Prostate gland (tissue), 2 donors: ENCODE measurements at regions not wholly inside any gene's neighbourhood (a gene's known extent, or its start where the extent isn't known, plus 50 kb on each side); places are given as distances from the start of the nearest gene placed in this dataset.

Experiments used
- DNase-seq: peaks from one replicate; pipeline ENCODE4 v3.0.0-alpha.2; 2019; ENCODE audit warnings: low spot score
- H3K27ac ChIP-seq, 2 donors: fragments of 200-600 bp; sonication (generic); 2 replicates each; pipeline ENCODE4 v1.5.1; 2017 to 2019
- H3K27me3 ChIP-seq: fragments of 200-600 bp; sonication (generic); replicated peaks from 2 replicates; pipeline ENCODE4 v1.5.1; 2019; ENCODE audit not compliant: insufficient read depth
- H3K36me3 ChIP-seq, 2 donors: fragments of 200-600 bp; sonication (generic); 1 replicate in 1 of 2; 2 replicates in 1 of 2; pipeline versions ENCODE4 v1.5.1 to v1.8.1; 2017 to 2019
- H3K4me1 ChIP-seq: fragments of 200-600 bp; sonication (generic); replicated peaks from 2 replicates; pipeline ENCODE4 v1.5.1; 2019
- H3K4me3 ChIP-seq, 2 donors: fragments of 200-600 bp; sonication (generic); 2 replicates each; pipeline ENCODE4 v1.5.1; 2017 to 2019
- H3K9me3 ChIP-seq: fragments of 200-600 bp; sonication (generic); 2 replicates; pipeline ENCODE4 v1.5.1; 2017
- CTCF ChIP-seq, 4 experiments: fragments of 200-600 bp in 2 of 4; fragments of 450-650 bp in 2 of 4; sonication (generic) in 2 of 4; IDR thresholded peaks; 1 replicate in 3 of 4; 2 replicates in 1 of 4; pipeline ENCODE4 v1.5.1; 2016 to 2019; ENCODE audit warnings: antibody characterized with exemption in 4 of 4, mild to moderate bottlenecking in 2 of 4, moderate library complexity in 2 of 4
- POLR2A ChIP-seq: fragments of 450-650 bp; IDR thresholded peaks from one replicate; pipeline ENCODE4 v1.6.1; 2016; ENCODE audit warnings: antibody characterized with exemption, mild to moderate bottlenecking
- POLR2AphosphoS5 ChIP-seq: sonication (generic); formaldehyde crosslinking; IDR thresholded peaks from one replicate; pipeline ENCODE4 v1.6.1; 2017; ENCODE audit warnings: antibody characterized with exemption
- WGBS: methylation state at CpG from one replicate; pipeline ENCODE4 v1.1.5; 2018; 5-methylcytosine and 5-hydroxymethylcytosine counted together
- intact Hi-C: fragments of 100-400 bp; cut with DNase I; formaldehyde crosslinking; loops from one replicate; pipeline ENCODE4 v1.14.2; 2022

- TF ChIP-seq POLR2AphosphoS5: no peak
- no peak for TF ChIP-seq CTCF (IDR thresholded peaks at IDR 0.05)
- TF ChIP-seq POLR2A: no peak
- no peak overlapping the region for H3K4me3 ChIP-seq
- no peak overlapping the region for H3K27ac ChIP-seq
- intact Hi-C loops: no loop called here
- no peaks in the 10 kb centered on the region for H3K9me3 ChIP-seq
- WGBS: 78% methylated on average over 5 of the region's 5 CpGs
- no peaks in the 10 kb centered on the region for H3K36me3 ChIP-seq
- H3K4me1 ChIP-seq: no peaks in the 10 kb centered on the region
- no peaks in the 10 kb centered on the region for H3K27me3 ChIP-seq
- no peak for DNase-seq
Observed at GRCh38 chr6:98640366-98640765, 194.0 kb upstream of the POU3F2 start.

GRCh38 chr6:98641949-98642719, 192.2 kb upstream of the POU3F2 start:
- 31% methylated on average over 5 of the region's 5 CpGs for WGBS
- TF ChIP-seq POLR2AphosphoS5: no peak

GRCh38 chr6:98644063-98644462, 190.3 kb upstream of the POU3F2 start:
- Histone ChIP-seq H3K36me3 (no peaks in the 10 kb centered on the region), H3K4me1 (no peaks in the 10 kb centered on the region), H3K4me3 (no peak overlapping the region), H3K9me3 (no peaks in the 10 kb centered on the region), H3K27ac (no peak overlapping the region), H3K27me3 (no peaks in the 10 kb centered on the region)
- intact Hi-C loops: no loop called here
- DNase-seq: no peak
- TF ChIP-seq CTCF (IDR thresholded peaks at IDR 0.05): no peak
- no peak for TF ChIP-seq POLR2AphosphoS5
- no peak for TF ChIP-seq POLR2A
- WGBS: 47% methylated on average over 5 of the region's 5 CpGs

More at GRCh38 chr6:98641949-98642719, 192.2 kb upstream of the POU3F2 start:
- intact Hi-C loops: no loop called here
- Histone ChIP-seq H3K36me3 (no peaks in the 10 kb centered on the region), H3K4me1 (no peaks in the 10 kb centered on the region), H3K4me3 (no peak overlapping the region), H3K27ac (no peak overlapping the region), H3K27me3 (no peaks in the 10 kb centered on the region), H3K9me3 (no peaks in the 10 kb centered on the region)
- no peak for DNase-seq

GRCh38 chr6:98648211-98648914, 186.0 kb upstream of the POU3F2 start:
- H3K9me3 ChIP-seq: no peaks in the 10 kb centered on the region
- H3K27ac ChIP-seq: no peak overlapping the region
- no peaks in the 10 kb centered on the region for H3K36me3 ChIP-seq
- intact Hi-C loops: no loop called here
- no peak overlapping the region for H3K4me3 ChIP-seq
- no peaks in the 10 kb centered on the region for H3K4me1 ChIP-seq
- no peak for DNase-seq
- WGBS: 69% methylated on average over 7 of the region's 7 CpGs
- no peak for TF ChIP-seq POLR2AphosphoS5
- TF ChIP-seq CTCF (IDR thresholded peaks at IDR 0.05): no peak
- TF ChIP-seq POLR2A: no peak
- H3K27me3 ChIP-seq: no peaks in the 10 kb centered on the region

GRCh38 chr6:98650941-98651340, 183.4 kb upstream of the POU3F2 start:
- Histone ChIP-seq H3K27me3 (no peaks in the 10 kb centered on the region), H3K36me3 (no peaks in the 10 kb centered on the region), H3K27ac (no peak overlapping the region), H3K9me3 (no peaks in the 10 kb centered on the region), H3K4me1 (no peaks in the 10 kb centered on the region), H3K4me3 (no peak overlapping the region)
- TF ChIP-seq POLR2A: no peak
- TF ChIP-seq CTCF (IDR thresholded peaks at IDR 0.05): no peak
- TF ChIP-seq POLR2AphosphoS5: no peak
- 49% methylated on average over 3 of the region's 3 CpGs for WGBS
- no peak for DNase-seq
- intact Hi-C loops: no loop called here
